Transverse colon (tissue), 4 donors: ENCODE measurements at regions not wholly inside any gene's neighbourhood (a gene's known extent, or its start where the extent isn't known, plus 50 kb on each side); places are given as distances from the start of the nearest gene placed in this dataset.

Experiments used
- DNase-seq: peaks from one replicate; pipeline ENCODE4 v3.0.0-alpha.2; 2019
- H3K27ac ChIP-seq, 4 donors: fragments of 200-600 bp; sonication (generic); 2 replicates each; pipeline ENCODE4 v1.5.1; 2016 to 2018; ENCODE audit warnings: inconsistent platforms in 4 of 4
- H3K27me3 ChIP-seq: fragments of 200-600 bp; sonication (generic); 2 replicates; pipeline ENCODE4 v1.5.1; 2017; ENCODE audit warnings: inconsistent platforms
- H3K36me3 ChIP-seq, 4 donors: fragments of 200-600 bp; sonication (generic); 2 replicates each; pipeline ENCODE4 v1.5.1; 2017 to 2019; ENCODE audit warnings: inconsistent platforms in 4 of 4
- H3K4me1 ChIP-seq, 4 donors: fragments of 200-600 bp; sonication (generic); 2 replicates each; pipeline ENCODE4 v1.5.1; 2017 to 2020; ENCODE audit warnings: inconsistent platforms in 4 of 4
- H3K4me3 ChIP-seq, 4 donors: fragments of 200-600 bp; sonication (generic); 1 replicate in 1 of 4; 2 replicates in 3 of 4; pipeline versions ENCODE4 v1.5.1 to v1.6.1; 2017 to 2019; ENCODE audit warnings: inconsistent platforms in 4 of 4
- H3K9me3 ChIP-seq, 2 donors: fragments of 200-600 bp; sonication (generic); 2 replicates each; pipeline ENCODE4 v1.5.1; 2017 to 2019; ENCODE audit warnings: inconsistent platforms in 2 of 2
- CTCF ChIP-seq, 5 experiments: fragments of 200-600 bp in 3 of 5; fragments of 450-650 bp in 2 of 5; sonication (generic) in 3 of 5; IDR thresholded peaks; 1 replicate in 2 of 5; 2 replicates in 3 of 5; pipeline ENCODE4 v1.5.1; 2016 to 2017; ENCODE audit warnings: antibody characterized with exemption in 5 of 5, inconsistent platforms in 3 of 5, mild to moderate bottlenecking in 2 of 5, moderate library complexity in 1 of 5
- EP300 ChIP-seq: sonication (generic); formaldehyde crosslinking; IDR thresholded peaks from one replicate; pipeline ENCODE4 v1.6.1; 2017; ENCODE audit warnings: antibody characterized with exemption, low read depth
- POLR2A ChIP-seq: fragments of 450-650 bp; IDR thresholded peaks from one replicate; pipeline ENCODE4 v1.6.1; 2016; ENCODE audit warnings: antibody characterized with exemption, mild to moderate bottlenecking, moderate library complexity
- POLR2AphosphoS5 ChIP-seq, 3 donors: sonication (generic); formaldehyde crosslinking; IDR thresholded peaks; one replicate each; pipeline ENCODE4 v1.6.1; 2016; ENCODE audit warnings: antibody characterized with exemption in 3 of 3
- whole genome bisulfite sequencing, 2 donors: methylation state at CpG; one replicate each; pipeline ENCODE4 v1.1.5; 2018; ENCODE audit warnings: low coverage in 1 of 2; 5-methylcytosine and 5-hydroxymethylcytosine counted together
- in situ Hi-C, 4 donors: fragments of 200-750 bp; cut with MboI; loops; one replicate each; pipeline versions ENCODE4 v1.15.0 to v1.15.1; 2017; ENCODE audit warnings: low sequenced_read_pairs in 3 of 4, low pct_ligation_motif_present in 1 of 4, low pct_unique_long_range_greater_than_20kb in 1 of 4
- intact Hi-C: fragments of 100-400 bp; cut with DNase I; formaldehyde crosslinking; loops from one replicate; pipeline ENCODE4 v1.15.1; 2023; ENCODE audit warnings: low total_unique reads

GRCh38 chr2:57497489-57498096 lies 549.0 kb upstream of the VRK2 start:
- H3K27me3 ChIP-seq: no peaks in the 10 kb centered on the region
- in situ Hi-C loops (no loop called here), intact Hi-C loops (no loop called here)
- 9 to 21% methylated on average over 3 of the region's 3 CpGs for WGBS, 2 donors
- peak; percentile 22 for DNase-seq
- no peak overlapping the region for H3K4me3 ChIP-seq
- no peaks in the 10 kb centered on the region for H3K4me1 ChIP-seq
- H3K36me3 ChIP-seq: no peaks in the 10 kb centered on the region
- TF ChIP-seq EP300: no peak
- peak; percentile 39 to 67 (median 48) for TF ChIP-seq CTCF (IDR thresholded peaks at IDR 0.05)
- TF ChIP-seq POLR2AphosphoS5 (IDR thresholded peaks at IDR 0.05): no peak
- TF ChIP-seq POLR2A: no peak
- no peaks in the 10 kb centered on the region for H3K9me3 ChIP-seq
- no peak overlapping the region for H3K27ac ChIP-seq

GRCh38 chr2:57504787-57505186 lies 541.8 kb upstream of the VRK2 start:
- no peaks in the 10 kb centered on the region for H3K4me1 ChIP-seq
- in situ Hi-C loops (loop anchor here in 3 of 4 donors (25.0 kb wide), 1 partner anchor 1317 kb away; the partner anchor contains the start of gene CCDC85A (in 3 of the 3)), intact Hi-C loops (no loop called here)
- H3K9me3 ChIP-seq: no peaks in the 10 kb centered on the region
- no peak for TF ChIP-seq POLR2AphosphoS5 (IDR thresholded peaks at IDR 0.05)
- TF ChIP-seq POLR2A: no peak
- no peak for TF ChIP-seq EP300
- no peak for TF ChIP-seq CTCF (IDR thresholded peaks at IDR 0.05)
- H3K4me3 ChIP-seq: no peak overlapping the region
- no peak overlapping the region for H3K27ac ChIP-seq
- H3K36me3 ChIP-seq: no peaks in the 10 kb centered on the region
- DNase-seq: no peak
- WGBS, 2 donors: 16 to 21% methylated on average over 1 of the region's 1 CpG
- H3K27me3 ChIP-seq: no peaks in the 10 kb centered on the region

- TF ChIP-seq POLR2AphosphoS5 (IDR thresholded peaks at IDR 0.05) (no peak), EP300 (no peak), POLR2A (no peak), CTCF (IDR thresholded peaks at IDR 0.05) (no peak)
- intact Hi-C loops (no loop called here), in situ Hi-C loops (loop anchor here in 3 of 4 donors (25.0 kb wide), 1 partner anchor 1322 kb away; the partner anchor contains the start of gene CCDC85A (in 3 of the 3))
- no peaks in the 10 kb centered on the region for H3K4me1 ChIP-seq
- no peak for DNase-seq
- H3K27me3 ChIP-seq: no peaks in the 10 kb centered on the region
- H3K36me3 ChIP-seq: no peaks in the 10 kb centered on the region
- WGBS, 2 donors: 78 to 85% methylated on average over 2 of the region's 2 CpGs
- H3K27ac ChIP-seq: no peak overlapping the region
- H3K4me3 ChIP-seq: no peak overlapping the region
- no peaks in the 10 kb centered on the region for H3K9me3 ChIP-seq
Observed at GRCh38 chr2:57509189-57509588, 537.4 kb upstream of the VRK2 start.

- in situ Hi-C loops (loop anchor here in 3 of 4 donors (25.0 kb wide), 1 partner anchor 1323 kb away; the partner anchor contains the start of gene CCDC85A (in 3 of the 3)), intact Hi-C loops (no loop called here)
- WGBS, 2 donors: 47 to 59% methylated on average over 3 to 4 of the region's 4 CpGs
- no peak overlapping the region for H3K4me3 ChIP-seq
- H3K4me1 ChIP-seq: no peaks in the 10 kb centered on the region
- no peak for DNase-seq
- H3K36me3 ChIP-seq: no peaks in the 10 kb centered on the region
- no peak for TF ChIP-seq EP300
- TF ChIP-seq POLR2A: no peak
- TF ChIP-seq POLR2AphosphoS5 (IDR thresholded peaks at IDR 0.05): no peak
- TF ChIP-seq CTCF (IDR thresholded peaks at IDR 0.05): no peak
- no peaks in the 10 kb centered on the region for H3K9me3 ChIP-seq
- no peak overlapping the region for H3K27ac ChIP-seq
- no peaks in the 10 kb centered on the region for H3K27me3 ChIP-seq
Observed at GRCh38 chr2:57510704-57511103, 535.9 kb upstream of the VRK2 start.
